ENCODE measurements at regions not wholly inside any gene's neighbourhood (a gene's known extent, or its start where the extent isn't known, plus 50 kb on each side); places are given as distances from the start of the nearest gene placed in this dataset.

DNA sequence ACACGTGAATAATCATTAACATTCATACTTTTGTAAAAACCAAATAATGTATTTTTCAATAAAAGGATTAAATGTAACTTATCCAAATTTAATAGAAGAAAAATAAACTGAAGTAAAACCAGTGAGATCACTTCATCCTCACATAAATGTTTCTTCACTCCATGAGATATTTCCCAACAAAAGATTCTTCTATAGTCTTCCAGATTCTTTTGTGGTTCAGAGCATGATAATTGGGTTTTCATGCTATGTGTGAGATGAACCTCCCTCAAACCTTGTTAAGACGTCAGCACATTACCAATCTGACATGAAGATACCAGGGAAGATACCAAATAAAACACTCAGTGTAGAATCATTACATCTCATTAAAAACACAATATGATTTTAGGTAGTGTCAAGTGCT lies 62.9 kb upstream of the OXGR1 start:
- DNase-seq, result no peak

DNA sequence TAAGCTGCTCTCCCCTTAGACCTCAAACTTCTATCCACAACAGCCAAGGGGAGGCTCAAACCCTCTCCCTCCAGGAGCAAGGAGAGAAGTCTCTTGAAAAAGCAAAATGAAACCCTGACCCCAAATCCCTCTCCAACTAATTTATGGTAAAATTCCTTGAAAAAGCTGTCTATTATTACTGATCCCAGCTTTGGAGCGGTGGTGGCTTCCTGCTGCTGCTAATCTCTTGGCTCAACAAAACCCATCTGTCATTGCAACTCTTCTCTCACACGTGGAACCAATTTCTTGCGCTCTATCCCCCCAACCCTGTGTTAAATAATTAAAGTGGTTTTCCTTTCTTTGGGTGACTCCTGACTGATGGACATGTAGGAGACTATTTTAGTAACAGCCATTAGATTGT lies 64.1 kb upstream of the OXGR1 start:
- no peak for DNase-seq

DNA sequence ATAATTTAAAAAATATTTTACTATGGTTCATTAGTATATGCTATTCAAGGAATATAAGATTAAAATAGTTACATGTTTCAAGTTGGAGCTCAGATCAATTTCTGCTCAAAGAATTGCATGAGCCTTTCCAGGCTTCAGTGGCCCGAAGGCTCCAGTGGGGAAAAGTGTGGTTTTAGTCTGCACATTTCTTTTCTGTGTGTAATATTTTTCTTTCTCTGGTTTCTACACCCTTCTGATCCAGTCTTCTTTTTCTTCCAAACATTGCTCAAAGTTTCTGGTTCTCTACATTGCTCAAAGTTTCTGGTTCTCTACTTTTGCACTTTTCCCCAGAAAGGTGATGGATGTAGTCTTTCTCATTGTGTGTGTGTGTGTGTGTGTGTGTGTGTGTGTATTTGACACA lies 64.7 kb upstream of the OXGR1 start:
- no peak for DNase-seq

DNA sequence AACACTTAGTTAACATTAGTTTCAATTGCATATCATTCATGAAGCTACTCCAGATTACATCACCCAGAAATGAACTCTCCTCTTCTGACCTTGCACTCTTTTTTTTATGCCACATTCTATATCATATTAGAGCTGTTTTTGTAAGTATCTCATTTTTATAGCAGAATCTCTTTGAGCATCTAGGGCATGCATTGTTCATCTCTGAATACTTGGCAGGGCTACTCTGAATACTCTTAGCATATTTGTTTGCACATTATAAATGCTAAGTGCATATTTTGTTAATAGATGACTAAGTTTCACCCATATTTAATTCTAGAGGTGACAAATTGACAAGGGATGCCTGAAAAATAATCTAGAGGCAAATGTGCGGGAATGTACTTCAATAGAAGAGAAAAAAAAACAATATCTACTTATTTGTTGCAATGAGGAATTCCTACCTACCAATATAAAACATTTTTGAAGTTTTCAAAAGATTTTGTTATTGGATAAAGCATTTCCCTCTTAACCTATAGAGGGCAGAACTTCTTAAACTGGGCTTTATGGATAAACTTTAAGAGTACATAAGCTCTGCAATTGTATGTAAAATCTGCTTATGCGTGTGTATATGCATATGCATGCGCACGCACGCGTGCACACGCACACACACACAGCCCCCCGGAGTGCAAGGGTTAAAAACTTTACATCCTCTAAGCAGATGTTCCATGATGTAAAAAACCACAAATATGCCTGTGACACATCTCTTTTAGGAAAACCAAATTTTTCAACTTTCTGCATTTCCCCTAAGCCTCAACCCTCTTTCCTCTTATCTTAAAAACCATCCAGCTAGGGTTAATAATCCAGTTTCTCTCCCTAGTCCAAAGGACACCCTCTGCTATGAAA lies 73.0 kb upstream of the OXGR1 start:
- DNase-seq, result no peak

DNA sequence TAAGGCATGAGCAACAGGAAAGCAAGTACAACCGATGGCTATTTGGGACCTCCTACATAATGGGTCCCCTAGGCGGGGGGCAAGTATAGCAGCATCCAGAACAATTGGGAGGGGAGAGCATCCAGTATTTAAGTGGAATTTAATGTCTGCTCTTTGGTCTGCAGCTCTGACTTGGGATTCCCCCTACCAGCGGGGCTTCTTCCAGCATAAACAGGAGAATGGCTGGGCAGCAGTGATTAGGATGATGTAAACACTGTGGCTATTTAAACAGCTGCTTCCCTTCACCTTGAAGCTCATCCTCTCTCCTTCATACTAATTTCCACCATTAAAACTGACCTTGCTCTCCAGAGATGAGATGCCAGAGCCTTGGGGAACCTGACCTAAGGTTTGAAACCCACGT lies 73.9 kb upstream of the OXGR1 start:
- DNase-seq, result no peak

DNA sequence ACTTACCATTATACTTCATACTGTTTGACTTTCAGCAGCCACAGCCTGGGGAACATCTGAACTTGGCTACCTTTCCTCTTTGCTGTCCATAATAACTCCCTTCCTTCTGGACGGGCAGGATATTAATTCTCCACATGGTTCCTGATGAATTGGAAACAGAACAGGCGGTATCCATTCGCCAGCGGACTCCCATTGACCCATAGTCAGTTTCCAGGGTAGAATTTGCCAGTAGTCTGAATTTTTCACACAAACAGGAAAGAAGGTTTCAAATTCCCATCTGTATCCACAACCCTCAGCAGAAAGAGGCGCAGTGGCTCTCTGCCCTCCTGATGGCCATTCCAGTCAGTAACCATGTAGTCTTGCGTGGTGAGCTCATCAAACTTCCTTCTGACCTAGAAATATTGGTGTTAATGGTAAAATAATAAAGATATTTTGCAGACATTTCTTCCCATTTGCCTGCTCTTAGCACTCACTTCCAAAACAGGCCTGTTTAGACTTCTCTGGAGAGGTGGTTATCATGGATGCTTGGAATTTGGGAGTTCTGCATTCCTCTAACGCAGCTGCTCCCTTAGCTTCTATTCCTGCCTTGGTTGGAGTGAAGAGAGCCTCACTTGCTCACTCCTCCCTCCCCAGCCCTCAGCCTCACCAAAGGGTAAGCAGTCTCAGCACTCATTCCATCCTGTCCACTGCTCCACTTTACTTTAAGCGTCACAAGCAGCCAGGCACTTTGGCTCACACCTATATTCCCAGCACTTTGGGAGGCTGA lies 75.0 kb upstream of the OXGR1 start:
- no peak for DNase-seq

DNA sequence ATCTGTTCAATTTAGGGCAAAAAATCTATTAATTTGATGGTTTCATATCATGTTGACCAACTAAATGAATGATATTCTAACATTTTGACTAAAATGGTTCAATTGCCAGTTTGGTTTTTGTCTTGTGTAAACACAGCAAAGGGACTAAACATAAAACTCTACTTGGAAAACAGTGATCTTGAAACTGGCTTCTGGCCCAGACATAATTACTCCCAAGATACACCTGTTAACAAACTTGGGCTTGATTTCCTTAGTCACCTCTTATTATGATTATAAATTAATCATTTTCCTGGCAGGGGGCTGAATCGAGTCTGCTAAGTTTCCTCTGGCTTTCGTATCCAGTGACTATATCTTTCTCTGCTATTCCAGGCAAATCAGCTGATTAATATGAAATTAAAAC lies 78.0 kb upstream of the OXGR1 start:
- DNase-seq, result no peak

DNA sequence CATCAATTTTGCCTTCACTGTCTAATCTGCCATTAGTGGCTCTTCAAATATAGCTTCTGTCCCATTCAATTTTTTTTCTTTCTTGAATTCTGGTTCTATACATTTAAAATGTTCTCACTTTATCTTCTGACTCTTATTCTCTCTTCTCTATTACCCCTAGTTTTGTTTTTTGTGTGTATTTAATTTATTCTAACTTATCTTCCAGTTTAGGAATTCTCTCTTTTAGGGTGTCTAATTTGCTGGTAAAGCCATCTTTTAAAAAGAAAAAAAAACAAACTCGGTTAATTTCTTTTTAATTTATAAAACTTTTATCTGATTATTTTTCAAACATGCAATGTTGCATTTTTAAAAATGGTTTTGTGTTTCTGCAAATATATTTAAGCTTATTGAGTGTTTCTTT lies 80.3 kb upstream of the OXGR1 start:
- DNase-seq, result no peak

DNA sequence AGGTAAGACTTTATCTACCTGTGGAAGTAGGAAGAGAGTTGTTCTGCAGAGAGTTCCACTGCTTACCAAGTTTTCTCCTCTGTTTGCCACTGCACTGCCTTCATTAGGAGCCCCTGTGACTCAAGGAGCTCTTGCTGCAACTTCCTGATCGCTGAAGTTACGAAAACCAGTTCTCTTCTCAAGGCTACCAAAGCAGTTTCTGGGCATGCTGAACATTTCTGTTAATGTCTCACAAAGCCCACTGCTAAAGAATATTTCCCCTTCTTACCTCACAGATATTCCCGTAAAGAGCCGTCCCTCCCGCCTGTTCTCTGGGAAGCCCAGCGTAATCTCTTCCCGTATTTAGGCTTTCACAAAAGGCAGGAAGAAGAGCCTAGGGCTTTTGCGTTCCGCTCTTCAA lies 82.6 kb upstream of the OXGR1 start:
- peak; percentile 38 for DNase-seq

DNA sequence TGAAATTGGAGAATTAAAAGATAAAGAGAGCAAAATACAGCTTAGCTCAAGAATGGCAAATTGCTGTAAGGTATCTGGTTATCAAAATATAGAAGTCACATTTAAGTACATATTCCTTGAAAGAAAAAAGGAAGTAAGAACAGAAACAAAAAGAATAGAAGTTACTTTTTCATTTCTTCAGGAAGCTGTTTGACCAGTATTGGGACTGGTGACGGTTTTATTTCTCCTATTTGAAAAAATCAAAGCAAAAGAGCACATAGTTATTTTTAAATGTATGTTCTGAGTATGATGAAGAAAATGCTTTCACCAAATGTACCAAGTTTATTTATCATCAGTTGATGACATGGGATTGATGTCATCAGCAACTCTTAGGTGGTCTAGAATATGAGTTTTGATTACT lies 83.1 kb upstream of the OXGR1 start:
- no peak for DNase-seq

DNA sequence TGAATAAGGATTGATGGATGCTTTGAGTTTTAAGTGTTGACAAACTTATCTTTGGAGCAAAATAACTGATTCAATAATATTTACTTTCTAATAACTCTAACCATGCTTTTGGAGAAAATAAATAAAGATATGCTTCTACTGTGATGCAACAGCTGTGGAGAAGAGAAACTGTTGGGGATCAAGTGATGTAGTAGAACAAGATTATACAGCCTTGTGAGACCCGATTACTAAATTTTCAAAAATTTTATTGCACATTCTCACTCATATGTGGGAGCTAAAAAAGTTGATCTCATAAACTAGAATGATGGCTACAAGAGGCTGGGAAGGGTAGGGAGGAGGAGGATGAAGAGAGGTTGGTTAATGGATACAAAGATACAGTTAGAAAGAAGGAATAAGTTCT lies 85.5 kb upstream of the OXGR1 start:
- DNase-seq, result no peak

DNA sequence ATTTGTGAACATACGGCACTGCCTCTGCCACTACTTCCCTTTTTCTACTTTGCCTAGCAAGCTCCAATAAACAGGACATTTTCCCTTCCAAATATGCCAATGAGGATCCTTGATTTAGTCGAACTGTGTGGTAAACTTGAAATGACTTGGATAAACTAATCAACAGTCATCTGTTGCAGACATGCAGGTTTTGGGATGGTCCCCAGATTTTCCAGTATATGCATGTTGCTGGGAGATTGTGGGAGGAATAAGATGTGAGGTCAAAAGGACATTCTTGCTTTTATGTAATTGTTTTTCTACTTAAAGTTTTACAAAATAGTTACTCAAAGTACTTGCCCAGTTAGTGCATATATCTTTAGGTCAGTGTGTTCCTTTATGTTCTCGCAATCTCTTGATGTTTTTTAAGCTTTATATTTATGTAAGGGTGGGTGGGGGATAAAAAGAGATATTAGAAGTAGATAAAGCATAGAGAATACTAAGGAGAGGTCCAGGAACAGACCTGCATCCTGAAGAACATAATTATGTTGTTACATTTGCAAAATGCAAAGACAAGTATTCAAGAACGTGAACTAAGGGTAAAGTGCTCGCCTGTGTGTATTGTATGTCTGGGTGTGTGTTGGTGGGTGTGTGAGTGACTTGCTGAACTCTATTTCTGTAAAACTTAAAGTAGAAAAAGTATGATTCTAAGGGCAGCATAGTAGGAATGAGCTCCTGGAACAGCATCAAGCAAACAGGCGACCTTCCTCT lies 88.4 kb upstream of the OXGR1 start:
- DNase-seq, result no peak

DNA sequence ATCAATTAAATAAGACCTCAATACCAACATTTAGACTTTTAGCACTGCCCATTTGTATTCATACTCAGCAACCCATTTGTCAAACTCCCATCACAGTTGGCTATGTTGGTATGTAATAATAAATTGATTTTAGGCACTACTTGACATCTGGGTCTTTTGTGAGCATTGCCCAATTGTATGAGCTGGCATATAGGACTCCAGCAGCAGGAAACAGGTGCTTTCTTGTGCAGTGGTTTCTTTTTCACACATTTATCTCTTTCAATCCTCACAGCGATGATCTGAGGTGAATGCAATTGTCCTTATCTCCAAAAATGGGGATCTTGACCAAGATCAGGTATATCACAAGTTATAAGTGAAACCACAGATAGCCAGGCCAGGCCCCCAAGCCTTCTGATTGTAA lies 96.9 kb upstream of the OXGR1 start:
- DNase-seq, result peak; percentile 10

DNA sequence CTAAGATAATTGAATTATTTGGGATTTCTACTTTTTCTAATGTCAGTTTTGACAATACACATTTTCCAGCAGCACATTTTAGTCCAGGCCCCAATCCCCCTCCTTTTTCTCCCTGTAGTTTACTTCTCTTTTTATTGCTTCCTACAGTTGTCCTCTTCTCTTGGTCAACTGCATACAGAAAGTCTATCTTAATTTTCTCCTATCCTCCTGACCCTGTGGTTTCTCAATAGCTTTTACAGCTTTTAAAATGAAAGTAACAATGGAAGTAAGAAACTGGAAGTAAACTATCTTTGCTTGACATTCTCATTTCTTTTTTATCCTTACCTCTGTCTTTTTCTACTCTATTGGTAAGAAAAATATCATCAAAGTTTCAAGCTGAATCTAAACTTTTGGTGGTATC lies 106.5 kb upstream of the OXGR1 start:
- no peak for DNase-seq

DNA sequence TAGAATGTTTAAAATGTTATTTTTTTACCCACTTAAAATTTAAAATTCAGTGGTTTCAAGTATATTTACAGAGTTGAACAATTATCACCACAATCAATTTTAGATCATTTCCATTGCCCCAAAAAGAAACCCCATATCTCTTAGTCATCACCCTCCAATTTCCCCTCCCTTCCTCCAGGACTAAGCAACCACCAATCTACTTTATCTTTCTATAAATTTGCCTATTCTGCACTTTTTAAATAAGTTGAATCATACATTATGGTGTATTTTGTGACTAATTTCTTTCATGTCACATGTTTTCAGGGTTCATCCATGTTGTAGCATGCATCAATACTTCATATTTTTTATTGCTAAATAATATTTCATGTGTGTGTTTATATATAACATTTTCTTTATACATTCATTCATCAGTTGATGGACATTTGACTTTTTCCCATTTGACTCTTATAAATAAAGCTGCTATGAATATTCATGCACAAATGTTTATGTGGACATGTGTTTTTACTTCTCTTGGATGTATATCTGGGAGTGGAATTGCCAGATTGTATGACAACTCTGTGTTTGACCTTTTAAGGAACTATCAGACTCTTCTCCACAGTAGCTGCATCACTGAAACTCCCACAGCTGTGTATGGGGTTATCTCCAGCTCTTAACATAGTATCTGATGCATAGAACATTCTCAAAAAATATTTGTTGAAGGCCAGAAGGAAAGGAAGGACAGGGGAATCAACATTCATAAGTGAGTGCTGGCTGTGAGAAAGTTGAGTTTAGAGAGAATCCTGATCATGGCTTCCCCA lies 107.8 kb upstream of the OXGR1 start:
- DNase-seq, result no peak

DNA sequence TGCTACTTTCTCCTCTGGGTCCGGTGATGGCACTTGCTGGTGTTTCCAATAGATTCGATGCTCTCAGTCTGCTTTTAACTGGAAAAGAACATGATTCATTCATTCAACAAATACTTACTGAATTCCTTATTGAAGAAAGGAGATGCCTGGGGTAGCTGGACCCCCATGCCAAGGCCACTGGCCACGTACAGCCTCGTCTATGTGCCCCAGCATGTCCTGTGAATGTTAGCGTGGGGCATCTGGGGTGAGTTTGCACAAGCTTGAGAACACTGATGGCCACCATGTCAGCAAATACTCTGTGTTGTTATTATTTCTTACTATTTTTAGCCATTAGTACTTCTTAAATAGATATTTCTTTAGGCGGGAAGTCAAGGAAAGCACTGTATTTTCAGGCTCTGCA lies 112.0 kb upstream of the OXGR1 start:
- no peak for DNase-seq

DNA sequence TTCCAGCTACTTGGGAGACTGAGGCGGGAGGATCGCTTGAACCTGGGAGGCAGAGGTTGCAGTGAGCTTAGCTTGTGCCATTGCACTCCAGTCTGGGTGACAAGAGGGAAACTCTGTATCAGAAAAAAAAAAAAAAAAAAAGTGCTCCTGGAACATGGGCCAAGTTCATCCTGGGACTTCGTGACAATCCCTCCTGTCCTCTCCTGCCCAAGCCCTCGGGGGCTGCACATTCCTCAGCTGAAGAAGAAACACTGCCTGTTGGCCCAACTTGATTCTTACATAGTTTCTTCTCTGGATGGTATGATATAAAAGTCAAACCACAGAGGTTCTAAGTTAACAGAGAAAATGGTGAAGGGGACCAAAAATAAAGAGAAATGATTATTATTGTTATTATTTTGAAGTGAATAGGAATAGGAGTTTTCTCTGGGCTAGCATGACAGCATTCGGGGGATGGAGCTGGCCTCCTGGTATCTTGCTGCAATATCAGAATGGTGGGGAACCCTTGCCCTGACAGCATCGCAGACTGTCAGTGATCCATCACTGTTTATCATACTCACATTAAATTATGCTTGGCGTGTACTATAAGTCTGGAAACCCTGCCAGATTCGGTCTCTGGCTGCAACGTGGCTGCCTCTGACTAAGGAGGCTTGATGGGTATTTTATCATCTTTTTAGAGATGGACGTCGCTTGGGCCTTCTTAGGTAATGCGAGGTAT lies 113.7 kb upstream of the OXGR1 start:
- no peak for DNase-seq

DNA sequence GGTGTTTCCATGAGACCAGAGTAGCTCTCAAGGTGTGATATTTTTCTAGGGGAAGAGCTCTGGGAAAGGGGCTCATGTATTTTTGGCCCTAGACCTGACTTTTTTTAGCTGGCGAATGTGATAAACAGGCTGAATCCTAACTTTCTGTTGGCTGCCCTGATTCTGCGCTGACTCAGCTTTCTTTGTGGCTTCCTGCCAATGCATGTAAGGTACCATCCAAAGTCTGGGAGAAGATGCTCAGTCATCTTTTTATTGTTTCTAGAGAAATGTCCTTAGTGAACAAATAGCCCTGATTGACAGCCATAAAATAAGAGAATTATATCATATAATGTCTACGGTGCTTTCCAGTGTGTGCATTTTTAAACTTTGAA lies 113.6 kb upstream of the MBNL2 start:
- DNase-seq, result peak; percentile 36

DNA sequence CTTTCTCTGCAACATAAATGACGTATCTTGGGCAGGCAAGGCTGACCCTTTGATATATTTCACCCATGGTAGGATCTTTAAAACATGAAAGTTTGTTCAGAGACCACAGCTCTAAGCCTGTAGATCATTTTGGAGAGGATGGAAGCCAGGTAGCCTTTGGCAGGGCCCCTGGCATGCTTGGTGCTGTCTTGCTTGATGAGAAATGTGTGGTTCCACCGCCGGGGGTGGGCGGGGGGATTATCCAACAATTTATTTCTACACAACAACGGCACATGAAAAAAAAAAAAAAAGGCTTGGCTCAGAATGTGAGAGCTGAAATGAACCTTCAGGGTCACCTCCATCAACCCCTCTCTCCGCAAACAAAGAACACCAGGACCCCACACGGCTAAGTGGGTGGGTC lies 112.9 kb upstream of the MBNL2 start:
- no peak for DNase-seq

DNA sequence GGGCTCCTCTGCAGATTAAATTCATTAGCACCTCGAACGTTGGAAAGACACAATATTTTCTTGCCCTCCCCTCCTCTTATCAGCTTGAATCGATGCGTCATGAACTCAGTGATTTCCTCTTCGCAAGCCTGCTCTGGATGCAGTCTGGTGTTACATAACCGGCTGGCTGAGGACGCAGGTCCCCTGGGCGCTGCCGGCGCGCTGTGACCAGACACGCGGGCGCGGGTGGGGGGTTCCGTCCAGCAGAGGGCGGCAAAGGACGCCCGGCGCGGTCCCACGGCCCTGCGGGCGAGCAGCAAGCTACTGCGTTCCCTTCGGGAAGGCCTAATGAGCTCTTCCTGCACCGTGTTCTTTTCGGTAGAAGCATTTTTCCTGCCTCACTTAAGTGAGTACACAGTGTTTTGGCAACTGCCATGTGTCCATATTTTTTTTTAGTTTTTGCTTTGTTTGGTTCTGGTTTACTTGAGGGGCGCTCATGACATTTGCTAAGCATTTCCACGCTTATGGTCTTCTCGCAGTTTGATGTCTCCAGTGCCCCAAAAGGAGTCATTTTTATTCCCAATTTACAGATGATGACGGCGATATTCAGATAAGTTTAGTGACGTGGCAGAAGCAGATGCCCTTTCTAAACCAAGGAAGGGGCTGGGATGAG lies 112.2 kb upstream of the MBNL2 start:
- DNase-seq, result peak; percentile 89

DNA sequence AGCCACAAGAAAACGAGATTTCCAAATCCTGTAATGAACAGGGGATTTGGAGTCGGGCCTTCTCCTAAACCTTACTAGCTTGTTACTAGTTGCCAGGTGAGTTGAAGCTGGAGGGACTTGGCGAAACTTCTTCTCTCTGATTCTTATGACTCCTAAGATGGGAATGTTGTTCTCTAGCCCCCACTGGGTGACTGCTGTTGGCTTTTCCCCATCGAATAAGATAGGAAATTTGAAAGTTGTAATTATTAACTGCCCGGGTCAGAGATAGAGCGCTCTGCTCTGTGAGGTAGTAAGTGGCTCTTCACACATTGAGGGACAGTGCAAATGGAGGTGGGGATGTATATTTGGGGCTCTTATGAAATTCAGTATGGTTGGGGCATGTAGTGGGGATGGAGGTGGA lies 111.2 kb upstream of the MBNL2 start:
- no peak for DNase-seq

DNA sequence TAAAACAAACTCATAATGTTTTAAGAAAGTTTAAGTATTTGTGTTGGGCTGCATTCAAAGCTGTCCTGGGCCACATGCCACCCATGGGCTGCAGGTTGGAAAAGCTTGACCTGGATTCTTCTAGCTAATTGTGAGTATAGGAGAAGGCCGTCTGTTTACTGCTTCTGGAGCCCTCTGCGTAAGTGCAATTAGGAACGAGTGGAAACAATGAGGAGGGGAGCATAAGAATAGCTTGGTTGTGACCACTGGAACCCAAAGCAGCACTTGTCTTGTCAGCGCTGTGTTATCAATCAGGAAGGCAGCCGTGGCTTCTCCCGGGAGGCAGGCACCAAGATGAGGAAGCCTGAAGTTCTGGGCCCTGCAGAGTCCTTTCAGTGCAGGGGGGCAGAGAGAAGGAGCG lies 110.4 kb upstream of the MBNL2 start:
- no peak for DNase-seq
